Inflammatory macrophage treated with lipopolysaccharide for 4 hours (primary cell): ENCODE measurements at regions not wholly inside any gene's neighbourhood (a gene's known extent, or its start where the extent isn't known, plus 50 kb on each side); places are given as distances from the start of the nearest gene placed in this dataset.
"Not testable (repeated sequence)": the region's sequence is repeated elsewhere in the genome, so short reads cannot be mapped to it uniquely, and the experiment has no call there.

Experiments
- DNase-seq: peaks from one replicate; pipeline ENCODE4 v3.0.0-alpha.2; 2020

GRCh38 chr9:33623658-33624586, 99.9 kb downstream of the ANKRD18B start:
- peak; percentile 69 for DNase-seq

- DNase-seq = not testable (repeated sequence)
Observed at GRCh38 chr9:33628318-33628717, 104.3 kb downstream of the ANKRD18B start.

- DNase-seq = no peak
Observed at GRCh38 chr9:33628865-33629410, 104.9 kb downstream of the ANKRD18B start.

- DNase-seq = no peak
Observed at GRCh38 chr9:33633636-33634035, 109.6 kb downstream of the ANKRD18B start.

- no peak for DNase-seq
Observed at GRCh38 chr9:33637881-33638280, 113.8 kb downstream of the ANKRD18B start.

GRCh38 chr9:33638391-33638915, 114.4 kb downstream of the ANKRD18B start:
- no peak for DNase-seq

GRCh38 chr9:33645706-33646105, 121.7 kb downstream of the ANKRD18B start:
- DNase-seq = no peak

GRCh38 chr9:33649463-33649862, 125.4 kb downstream of the ANKRD18B start:
- no peak for DNase-seq

- DNase-seq = no peak
Observed at GRCh38 chr9:33651125-33651524, 127.1 kb downstream of the ANKRD18B start.

- peak; percentile 67 for DNase-seq
Observed at GRCh38 chr9:33659921-33660320, 135.4 kb upstream of the PRSS3 start.

GRCh38 chr9:33660772-33661171, 134.6 kb upstream of the PRSS3 start:
- DNase-seq = no peak

GRCh38 chr9:33661176-33661575, 134.2 kb upstream of the PRSS3 start:
- DNase-seq = no peak

GRCh38 chr9:33662871-33663270, 132.5 kb upstream of the PRSS3 start:
- DNase-seq = no peak

GRCh38 chr9:33676194-33676745, 119.1 kb upstream of the PRSS3 start:
- DNase-seq = not testable (repeated sequence)

- peak; percentile 16 for DNase-seq
Observed at GRCh38 chr9:33676746-33677505, 118.4 kb upstream of the PRSS3 start.

- no peak for DNase-seq
Observed at GRCh38 chr9:33677506-33677809, 117.9 kb upstream of the PRSS3 start.

GRCh38 chr9:33677961-33678360, 117.4 kb upstream of the PRSS3 start:
- no peak for DNase-seq

- no peak for DNase-seq
Observed at GRCh38 chr9:33682551-33682950, 112.8 kb upstream of the PRSS3 start.

- DNase-seq = peak; percentile 55
Observed at GRCh38 chr9:33684831-33685230, 110.5 kb upstream of the PRSS3 start.

- DNase-seq = no peak
Observed at GRCh38 chr9:33686942-33687341, 108.4 kb upstream of the PRSS3 start.

GRCh38 chr9:33687779-33688178, 107.6 kb upstream of the PRSS3 start:
- DNase-seq = peak; percentile 84

- DNase-seq = peak; percentile 51
Observed at GRCh38 chr9:33690143-33690933, 105.0 kb upstream of the PRSS3 start.
